K562 (cell line): ENCODE measurements at regions not wholly inside any gene's neighbourhood (a gene's known extent, or its start where the extent isn't known, plus 50 kb on each side); places are given as distances from the start of the nearest gene placed in this dataset.

Experiments used
- ARID4B ChIP-seq: sonication (generic); formaldehyde crosslinking; IDR thresholded peaks from 2 replicates; pipeline ENCODE4 v1.8.0; 2022; ENCODE audit warnings: mild to moderate bottlenecking, missing genetic modification reagents
- MYC ChIP-seq, 2 experiments: fragments of 250-450 bp in 1 of 2; sonication (Bioruptor Pico) in 1 of 2; IDR thresholded peaks; 2 replicates each; pipeline versions ENCODE4 v1.5.1 to v1.6.1; 2012 to 2021; ENCODE audit warnings: low read depth in 2 of 2, borderline replicate concordance in 1 of 2, improper control_type of control experiment in 1 of 2, low read length in 1 of 2, mild to moderate bottlenecking in 1 of 2, moderate library complexity in 1 of 2
- SOX6 ChIP-seq: fragments of 450-650 bp; IDR thresholded peaks from 2 replicates; pipeline ENCODE4 v1.6.1; 2014; ENCODE audit warnings: mild to moderate bottlenecking
- ZNF121 ChIP-seq: sonication (generic); formaldehyde crosslinking; conservative IDR thresholded peaks from 2 replicates; pipeline ENCODE4 v1.8.0; 2022; ENCODE audit warnings: missing genetic modification reagents
- ZNF609 ChIP-seq: sonication (generic); formaldehyde crosslinking; IDR thresholded peaks from 2 replicates; pipeline ENCODE4 v1.8.1; 2023; ENCODE audit warnings: missing genetic modification reagents, mild to moderate bottlenecking, borderline replicate concordance

DNA sequence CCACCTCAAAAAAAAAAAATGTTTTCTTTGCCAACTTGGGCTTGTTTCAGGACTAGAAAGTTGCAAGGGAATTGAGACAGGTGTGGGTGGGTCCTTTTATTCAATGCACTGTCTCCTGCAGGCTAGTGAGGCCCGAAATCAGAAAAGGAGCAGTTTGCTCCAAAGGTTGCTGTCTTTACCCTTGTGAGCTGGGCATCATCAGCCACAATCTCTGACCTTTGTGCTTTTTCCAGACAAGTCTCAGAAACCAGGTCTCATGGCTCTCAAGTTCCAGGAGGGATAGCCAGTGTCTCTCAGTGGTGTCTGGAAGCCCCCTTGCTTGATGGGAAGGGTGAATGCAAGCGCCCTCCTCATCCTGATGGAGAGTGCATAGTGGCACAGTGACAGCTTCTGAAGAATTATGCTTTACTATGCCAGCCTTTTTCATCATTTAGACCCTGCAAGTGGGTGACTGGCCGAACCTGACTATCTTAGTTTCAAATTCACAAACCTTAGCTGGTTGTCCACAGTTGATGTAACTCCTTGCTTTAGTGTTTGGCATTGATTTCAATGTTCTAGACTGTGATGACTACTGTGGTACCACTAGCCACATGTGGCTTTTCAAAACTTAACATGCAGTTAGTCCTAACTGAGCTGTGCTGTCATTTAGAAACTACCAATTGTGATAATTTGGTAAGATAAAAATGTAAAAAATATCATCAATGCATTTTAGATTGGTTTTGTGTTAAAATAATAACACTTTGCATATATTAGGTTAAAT lies 468.6 kb downstream of the GADD45G start:
- no peak for TF ChIP-seq MYC (IDR thresholded peaks at IDR 0.05; ENCODE audit: low read depth, low read length)
- no peak for TF ChIP-seq MYC (CRISPR knock-in tag; IDR thresholded peaks at IDR 0.05; ENCODE audit: borderline replicate concordance, low read depth)
- TF ChIP-seq SOX6: no peak
- no peak for TF ChIP-seq ZNF609 (CRISPR knock-in tag)
- TF ChIP-seq ZNF121 (CRISPR knock-in tag): no peak
- TF ChIP-seq ARID4B (CRISPR knock-in tag): no peak
